Gastroesophageal sphincter (tissue), 3 donors: ENCODE measurements at regions not wholly inside any gene's neighbourhood (a gene's known extent, or its start where the extent isn't known, plus 50 kb on each side); places are given as distances from the start of the nearest gene placed in this dataset.

Experiments used
- CTCF ChIP-seq, 4 experiments: fragments of 200-600 bp in 2 of 4; fragments of 450-650 bp in 2 of 4; sonication (generic) in 1 of 4; IDR thresholded peaks; one replicate each; pipeline ENCODE4 v1.5.1; 2017 to 2019; ENCODE audit warnings: antibody characterized with exemption in 4 of 4, mild to moderate bottlenecking in 2 of 4, moderate library complexity in 2 of 4
- EP300 ChIP-seq: sonication (generic); formaldehyde crosslinking; IDR thresholded peaks from one replicate; pipeline ENCODE4 v1.6.1; 2017; ENCODE audit warnings: antibody characterized with exemption, mild to moderate bottlenecking
- POLR2A ChIP-seq, 2 donors: fragments of 450-650 bp; IDR thresholded peaks; one replicate each; pipeline ENCODE4 v1.6.1; 2017; ENCODE audit warnings: antibody characterized with exemption in 2 of 2, mild to moderate bottlenecking in 2 of 2, moderate library complexity in 1 of 2
- POLR2AphosphoS5 ChIP-seq: sonication (generic); formaldehyde crosslinking; IDR thresholded peaks from one replicate; pipeline ENCODE4 v1.6.1; 2017; ENCODE audit warnings: antibody characterized with exemption

DNA sequence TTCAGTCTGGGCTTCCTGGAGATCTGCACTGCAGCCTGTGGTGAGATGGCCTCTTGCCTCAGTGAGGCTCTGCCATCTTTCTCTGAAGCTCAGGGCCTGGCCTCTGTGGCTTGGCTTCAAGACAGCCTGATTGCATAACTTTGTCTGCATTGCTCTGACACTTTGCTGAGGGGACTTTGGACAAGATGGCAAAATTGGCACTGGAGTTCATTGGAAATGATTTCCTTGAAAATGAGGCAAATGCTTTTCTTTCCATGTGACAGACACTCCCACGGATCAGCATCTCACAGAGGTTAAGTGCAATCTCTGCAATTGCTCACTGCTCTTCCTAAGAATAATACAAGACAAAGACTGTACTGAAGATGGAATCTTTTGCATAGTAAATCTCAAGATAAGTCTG lies 166.8 kb downstream of the KCNS3 start:
- TF ChIP-seq POLR2A (IDR thresholded peaks at IDR 0.05) (no peak), CTCF (IDR thresholded peaks at IDR 0.05) (no peak), EP300 (no peak), POLR2AphosphoS5 (no peak)
